Karpas-422 (cell line): ENCODE measurements at regions not wholly inside any gene's neighbourhood (a gene's known extent, or its start where the extent isn't known, plus 50 kb on each side); places are given as distances from the start of the nearest gene placed in this dataset.

Experiments
- DNase-seq: peaks from one replicate; pipeline ENCODE4 v3.0.0-alpha.2; 2015
- H2AFZ ChIP-seq: fragments of 200-600 bp; sonication (generic); 2 replicates; pipeline ENCODE4 v1.6.1; 2014; ENCODE audit warnings: antibody characterized with exemption, low read length, mixed read lengths
- H3K27ac ChIP-seq: fragments of 200-600 bp; sonication (generic); 2 replicates; pipeline ENCODE4 v1.5.1; 2014; ENCODE audit warnings: mild to moderate bottlenecking, low read length, moderate library complexity
- H3K27me3 ChIP-seq: fragments of 200-600 bp; sonication (generic); 2 replicates; pipeline ENCODE4 v1.6.1; 2014; ENCODE audit warnings: low read length, mixed read lengths
- H3K36me3 ChIP-seq: fragments of 200-600 bp; sonication (generic); 2 replicates; pipeline ENCODE4 v1.6.1; 2014; ENCODE audit warnings: low read length, mixed read lengths; ENCODE audit not compliant: insufficient read depth
- H3K4me1 ChIP-seq: fragments of 200-600 bp; sonication (generic); 2 replicates; pipeline ENCODE4 v1.6.1; 2014; ENCODE audit warnings: mild to moderate bottlenecking, low read length, mixed read lengths
- H3K4me2 ChIP-seq: fragments of 200-600 bp; sonication (generic); 2 replicates; pipeline ENCODE4 v1.6.1; 2014; ENCODE audit warnings: low read length, low read depth, mild to moderate bottlenecking; ENCODE audit not compliant: poor library complexity, severe bottlenecking
- H3K4me3 ChIP-seq: fragments of 200-600 bp; sonication (generic); 2 replicates; pipeline ENCODE4 v1.5.1; 2014; ENCODE audit warnings: mild to moderate bottlenecking, antibody characterized with exemption, low read length, mixed read lengths
- H3K79me2 ChIP-seq: fragments of 200-600 bp; sonication (generic); 2 replicates; pipeline ENCODE4 v1.6.1; 2014; ENCODE audit warnings: mild to moderate bottlenecking, low read length, mixed read lengths
- H3K9ac ChIP-seq: fragments of 200-600 bp; sonication (generic); 2 replicates; pipeline ENCODE4 v1.6.0; 2014; ENCODE audit warnings: low read length
- H3K9me2 ChIP-seq: fragments of 200-600 bp; sonication (generic), shearing (Covaris generic); replicated peaks from 2 replicates; pipeline ENCODE4 v1.6.0; 2014; ENCODE audit warnings: mild to moderate bottlenecking, low read length, moderate library complexity; ENCODE audit not compliant: insufficient read depth
- H3K9me3 ChIP-seq: fragments of 300-700, 200-600 bp; sonication (generic); 2 replicates; pipeline ENCODE4 v1.6.1; 2014; ENCODE audit warnings: low read length, mixed read lengths
- H4K20me1 ChIP-seq: fragments of 200-600 bp; sonication (generic); 2 replicates; pipeline ENCODE4 v1.6.1; 2014; ENCODE audit warnings: mild to moderate bottlenecking, antibody characterized with exemption, low read length, low read depth; ENCODE audit not compliant: insufficient read depth

GRCh38 chr1:201597551-201598230 lies 58.8 kb downstream of the NAV1 start:
- Histone ChIP-seq H3K4me3 (no peak overlapping the region), H3K4me2 (no peak overlapping the region), H3K36me3 (no peaks in the 10 kb centered on the region), H3K9me2 (no peaks in the 10 kb centered on the region), H4K20me1 (no peaks in the 10 kb centered on the region), H2AFZ (no peak overlapping the region), H3K79me2 (no peaks in the 10 kb centered on the region), H3K4me1 (no peaks in the 10 kb centered on the region), H3K9ac (no peak overlapping the region), H3K27me3 (no peaks in the 10 kb centered on the region; the same call in 1 of the 2 replicates), H3K9me3 (no peaks in the 10 kb centered on the region), H3K27ac (no peak overlapping the region)
- DNase-seq, result no peak

GRCh38 chr1:201598396-201598795 lies 59.5 kb downstream of the NAV1 start:
- H3K9me2 ChIP-seq, result no peaks in the 10 kb centered on the region
- no peak overlapping the region for H3K4me3 ChIP-seq
- H3K4me2 ChIP-seq, result no peak overlapping the region
- H3K9me3 ChIP-seq, result no peaks in the 10 kb centered on the region
- DNase-seq, result no peak
- H3K9ac ChIP-seq, result no peak overlapping the region
- H3K27ac ChIP-seq, result no peak overlapping the region
- no peaks in the 10 kb centered on the region for H3K79me2 ChIP-seq
- no peaks in the 10 kb centered on the region for H3K4me1 ChIP-seq
- H3K36me3 ChIP-seq, result no peaks in the 10 kb centered on the region
- no peak overlapping the region for H2AFZ ChIP-seq
- H3K27me3 ChIP-seq, result no peaks in the 10 kb centered on the region
- no peaks in the 10 kb centered on the region for H4K20me1 ChIP-seq

GRCh38 chr1:201598973-201599372 lies 60.0 kb downstream of the NAV1 start:
- Histone ChIP-seq H3K27me3 (no peaks in the 10 kb centered on the region), H3K9me3 (no peaks in the 10 kb centered on the region), H3K36me3 (no peaks in the 10 kb centered on the region), H4K20me1 (no peaks in the 10 kb centered on the region), H3K4me3 (no peak overlapping the region), H3K4me1 (no peaks in the 10 kb centered on the region), H3K79me2 (no peaks in the 10 kb centered on the region), H3K9me2 (no peaks in the 10 kb centered on the region), H3K4me2 (no peak overlapping the region), H3K27ac (no peak overlapping the region), H3K9ac (no peak overlapping the region), H2AFZ (no peak overlapping the region)
- DNase-seq, result no peak

GRCh38 chr1:201599548-201599947 lies 60.6 kb downstream of the NAV1 start:
- H3K4me2 ChIP-seq, result no peak overlapping the region
- no peak overlapping the region for H3K4me3 ChIP-seq
- H3K79me2 ChIP-seq, result no peaks in the 10 kb centered on the region
- no peak overlapping the region for H3K9ac ChIP-seq
- no peak for DNase-seq
- no peaks in the 10 kb centered on the region for H3K4me1 ChIP-seq
- no peaks in the 10 kb centered on the region for H4K20me1 ChIP-seq
- H3K27ac ChIP-seq, result no peak overlapping the region
- H3K9me2 ChIP-seq, result no peaks in the 10 kb centered on the region
- H3K36me3 ChIP-seq, result no peaks in the 10 kb centered on the region
- H3K9me3 ChIP-seq, result no peaks in the 10 kb centered on the region
- H2AFZ ChIP-seq, result no peak overlapping the region
- no peaks in the 10 kb centered on the region for H3K27me3 ChIP-seq

- Histone ChIP-seq H3K4me2 (no peak overlapping the region), H4K20me1 (no peaks in the 10 kb centered on the region), H3K9ac (no peak overlapping the region), H3K79me2 (no peaks in the 10 kb centered on the region), H3K27ac (no peak overlapping the region), H3K4me1 (no peaks in the 10 kb centered on the region), H3K36me3 (no peaks in the 10 kb centered on the region), H3K9me3 (no peaks in the 10 kb centered on the region), H3K27me3 (no peaks in the 10 kb centered on the region), H3K9me2 (no peaks in the 10 kb centered on the region), H3K4me3 (no peak overlapping the region), H2AFZ (no peak overlapping the region)
- DNase-seq, result no peak
These were observed 63.7 kb downstream of the NAV1 start for GRCh38 chr1:201602413-201603265.

GRCh38 chr1:201603613-201604232 lies 64.8 kb downstream of the NAV1 start:
- H3K4me2 ChIP-seq, result no peak overlapping the region
- no peak overlapping the region for H3K27ac ChIP-seq
- H3K4me1 ChIP-seq, result no peaks in the 10 kb centered on the region
- H3K4me3 ChIP-seq, result no peak overlapping the region
- H3K9me3 ChIP-seq, result no peaks in the 10 kb centered on the region
- H3K79me2 ChIP-seq, result no peaks in the 10 kb centered on the region
- no peak overlapping the region for H2AFZ ChIP-seq
- H3K9me2 ChIP-seq, result no peaks in the 10 kb centered on the region
- H3K27me3 ChIP-seq, result no peaks in the 10 kb centered on the region
- DNase-seq, result no peak
- no peaks in the 10 kb centered on the region for H4K20me1 ChIP-seq
- H3K36me3 ChIP-seq, result no peaks in the 10 kb centered on the region
- H3K9ac ChIP-seq, result no peak overlapping the region

- Histone ChIP-seq H3K4me2 (no peak overlapping the region), H3K4me3 (no peak overlapping the region), H3K79me2 (no peaks in the 10 kb centered on the region), H3K9ac (no peak overlapping the region), H3K4me1 (peaks cover 13% of the 10 kb centered on the region), H3K27ac (no peak overlapping the region), H3K9me3 (no peaks in the 10 kb centered on the region), H4K20me1 (no peaks in the 10 kb centered on the region; the same call in 1 of the 2 replicates), H3K36me3 (no peaks in the 10 kb centered on the region), H3K9me2 (no peaks in the 10 kb centered on the region), H3K27me3 (no peaks in the 10 kb centered on the region), H2AFZ (no peak overlapping the region)
- DNase-seq, result no peak
These were observed 66.6 kb downstream of the NAV1 start for GRCh38 chr1:201605385-201606010.

- no peaks in the 10 kb centered on the region for H3K36me3 ChIP-seq
- no peaks in the 10 kb centered on the region for H3K27me3 ChIP-seq
- peaks cover 13% of the 10 kb centered on the region for H3K4me1 ChIP-seq
- H2AFZ ChIP-seq, result no peak overlapping the region
- no peaks in the 10 kb centered on the region; the same call in 1 of the 2 replicates for H4K20me1 ChIP-seq
- no peak overlapping the region for H3K4me3 ChIP-seq
- no peaks in the 10 kb centered on the region for H3K9me3 ChIP-seq
- no peak overlapping the region for H3K9ac ChIP-seq
- H3K27ac ChIP-seq, result no peak overlapping the region
- H3K9me2 ChIP-seq, result no peaks in the 10 kb centered on the region
- H3K79me2 ChIP-seq, result no peaks in the 10 kb centered on the region
- no peak for DNase-seq
- no peak overlapping the region for H3K4me2 ChIP-seq
These were observed 67.2 kb downstream of the NAV1 start for GRCh38 chr1:201606096-201606495.
